Mesenchymal stem cell (in vitro differentiated cells and primary cell): ENCODE measurements at regions not wholly inside any gene's neighbourhood (a gene's known extent, or its start where the extent isn't known, plus 50 kb on each side); places are given as distances from the start of the nearest gene placed in this dataset.

ENCODE experiments used
- DNase-seq: peaks from one replicate; pipeline ENCODE4 v3.0.0-alpha.2; 2013
- H2AFZ ChIP-seq: one replicate; pipeline ENCODE4 v1.6.1; 2013; ENCODE audit warnings: low read depth, mild to moderate bottlenecking, control low read depth, inconsistent platforms, low read length, moderate library complexity
- H2AK5ac ChIP-seq: 2 replicates; pipeline ENCODE4 v1.6.1; 2013; ENCODE audit warnings: low read length, moderate library complexity, mild to moderate bottlenecking, inconsistent platforms; ENCODE audit not compliant: severe bottlenecking
- H2BK120ac ChIP-seq: one replicate; pipeline ENCODE4 v1.6.1; 2013; ENCODE audit warnings: low read depth, mild to moderate bottlenecking, inconsistent platforms, low read length, moderate library complexity
- H2BK12ac ChIP-seq, 2 experiments: one replicate each; pipeline ENCODE4 v1.6.1; 2013; ENCODE audit warnings: inconsistent platforms in 2 of 2, low read length in 2 of 2, mild to moderate bottlenecking in 2 of 2, moderate library complexity in 2 of 2, control low read depth in 1 of 2
- H2BK15ac ChIP-seq: one replicate; pipeline ENCODE4 v1.6.1; 2013; ENCODE audit warnings: mild to moderate bottlenecking, low read depth, inconsistent platforms; ENCODE audit not compliant: poor library complexity, severe bottlenecking
- H2BK5ac ChIP-seq: 2 replicates; pipeline ENCODE4 v1.6.1; 2013; ENCODE audit warnings: low read depth, mild to moderate bottlenecking, low read length, control low read depth, inconsistent platforms; ENCODE audit not compliant: poor library complexity, severe bottlenecking
- H3K14ac ChIP-seq, 2 experiments: one replicate each; pipeline ENCODE4 v1.6.1; 2013; ENCODE audit warnings: inconsistent platforms in 2 of 2, low read length in 2 of 2, control low read depth in 1 of 2, mild to moderate bottlenecking in 1 of 2, moderate library complexity in 1 of 2
- H3K18ac ChIP-seq, 2 experiments: one replicate each; pipeline ENCODE4 v1.6.1; 2013; ENCODE audit warnings: inconsistent platforms in 2 of 2, low read length in 2 of 2, control low read depth in 1 of 2, low read depth in 1 of 2, mild to moderate bottlenecking in 1 of 2
- H3K23ac ChIP-seq, 2 experiments: one replicate each; pipeline ENCODE4 v1.6.1; 2013; ENCODE audit warnings: inconsistent platforms in 2 of 2, low read length in 2 of 2, mild to moderate bottlenecking in 2 of 2, moderate library complexity in 2 of 2, control low read depth in 1 of 2
- H3K27ac ChIP-seq: 2 replicates; pipeline ENCODE4 v1.5.1; 2013; ENCODE audit warnings: mild to moderate bottlenecking, moderate library complexity, low read length, control low read depth, inconsistent platforms; ENCODE audit not compliant: poor library complexity, severe bottlenecking
- H3K27me3 ChIP-seq, 2 experiments: 2 replicates each; pipeline versions ENCODE4 v1.6.1 to v1.7.0; 2013; ENCODE audit warnings: low read length in 2 of 2, mild to moderate bottlenecking in 2 of 2, moderate library complexity in 2 of 2, control low read depth in 1 of 2, inconsistent platforms in 1 of 2; ENCODE audit not compliant: control insufficient read depth in 1 of 2, insufficient read depth in 1 of 2
- H3K36me3 ChIP-seq, 2 experiments: 2 replicates each; pipeline versions ENCODE4 v1.6.1 to v1.7.0; 2013; ENCODE audit warnings: low read length in 2 of 2, control low read depth in 1 of 2, inconsistent platforms in 1 of 2, low read depth in 1 of 2, mild to moderate bottlenecking in 1 of 2; ENCODE audit not compliant: insufficient read depth in 2 of 2, control insufficient read depth in 1 of 2
- H3K4ac ChIP-seq, 2 experiments: one replicate each; pipeline ENCODE4 v1.6.1; 2013; ENCODE audit warnings: inconsistent platforms in 2 of 2, low read length in 2 of 2, mild to moderate bottlenecking in 2 of 2, moderate library complexity in 2 of 2, control low read depth in 1 of 2, low read depth in 1 of 2
- H3K4me1 ChIP-seq: 2 replicates; pipeline ENCODE4 v1.6.1; 2013; ENCODE audit warnings: low read depth, low read length, control low read depth; ENCODE audit not compliant: control insufficient read depth, insufficient read depth
- H3K4me2 ChIP-seq: 2 replicates; pipeline ENCODE4 v1.6.1; 2013; ENCODE audit warnings: low read length, mild to moderate bottlenecking, inconsistent platforms; ENCODE audit not compliant: poor library complexity, severe bottlenecking
- H3K4me3 ChIP-seq, 2 experiments: 2 replicates each; pipeline versions ENCODE4 v1.5.1 to v1.7.0; 2013; ENCODE audit warnings: low read length in 2 of 2, mild to moderate bottlenecking in 2 of 2, control low read depth in 1 of 2, low read depth in 1 of 2; ENCODE audit not compliant: insufficient read depth in 1 of 2
- H3K79me1 ChIP-seq: replicated peaks from 2 replicates; pipeline ENCODE4 v1.6.1; 2013; ENCODE audit warnings: mild to moderate bottlenecking, control low read depth, low read length, inconsistent platforms; ENCODE audit not compliant: poor library complexity, severe bottlenecking
- H3K9ac ChIP-seq: 2 replicates; pipeline ENCODE4 v1.7.0; 2013; ENCODE audit warnings: mild to moderate bottlenecking, low read length, moderate library complexity
- H3K9me3 ChIP-seq: 2 replicates; pipeline ENCODE4 v1.7.0; 2013; ENCODE audit warnings: mild to moderate bottlenecking, low read length; ENCODE audit not compliant: control insufficient read depth
- H4K8ac ChIP-seq: one replicate; pipeline ENCODE4 v1.6.1; 2013; ENCODE audit warnings: inconsistent platforms, mild to moderate bottlenecking, low read length, moderate library complexity
- H4K91ac ChIP-seq: one replicate; pipeline ENCODE4 v1.6.1; 2013; ENCODE audit warnings: mild to moderate bottlenecking, low read length, inconsistent platforms
- WGBS: methylation state at CpG from one replicate; pipeline ENCODE4 v1.1.7; 2013; ENCODE audit warnings: mixed read lengths; 5-methylcytosine and 5-hydroxymethylcytosine counted together

DNA sequence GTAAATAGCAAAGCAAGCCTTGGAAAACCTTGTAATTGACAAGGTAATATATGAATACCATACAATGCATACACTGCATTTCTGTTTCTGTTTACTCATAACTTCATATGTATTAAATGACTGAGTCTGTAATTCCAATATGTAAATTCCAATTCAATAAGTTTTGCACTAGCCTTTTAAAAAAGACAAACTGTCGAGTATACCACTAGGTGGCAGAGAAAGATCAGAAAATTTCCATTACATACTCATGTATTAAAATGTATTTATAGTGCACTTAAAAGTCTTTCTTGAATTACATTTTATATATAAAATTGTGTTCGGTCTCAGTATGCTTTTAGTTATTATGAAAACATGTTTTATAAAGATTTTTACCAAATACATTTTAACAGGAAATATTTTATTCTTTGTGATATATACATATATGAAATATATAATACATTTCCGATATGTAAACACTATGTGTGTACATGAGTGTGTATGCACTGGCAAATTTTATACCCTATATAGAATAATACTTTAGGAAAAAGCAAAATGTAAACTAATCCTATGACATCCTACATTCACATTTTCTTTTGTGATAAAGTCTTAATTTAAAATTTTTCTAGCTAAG lies 216.8 kb downstream of the VGLL3 start:
- no peak overlapping the region for H3K9ac ChIP-seq
- no peak overlapping the region for H3K14ac ChIP-seq
- H3K36me3 ChIP-seq = no peaks in the 10 kb centered on the region
- H2AK5ac ChIP-seq = no peak overlapping the region
- H3K4ac ChIP-seq = no peak overlapping the region
- H2AFZ ChIP-seq = no peak overlapping the region
- no peak overlapping the region for H2BK5ac ChIP-seq
- no peak overlapping the region for H4K91ac ChIP-seq
- no peaks in the 10 kb centered on the region for H3K27me3 ChIP-seq
- H3K23ac ChIP-seq = no peak overlapping the region
- no peak overlapping the region for H2BK15ac ChIP-seq
- no peaks in the 10 kb centered on the region for H3K4me1 ChIP-seq
- H2BK12ac ChIP-seq = no peak overlapping the region
- WGBS = no CpG with 5 or more reads among the region's 3 CpGs
- H3K9me3 ChIP-seq = no peaks in the 10 kb centered on the region
- H3K18ac ChIP-seq = no peak overlapping the region
- H3K79me1 ChIP-seq = no peaks in the 10 kb centered on the region
- peak; percentile 53 for DNase-seq
- H4K8ac ChIP-seq = no peak overlapping the region
- no peak overlapping the region for H3K4me2 ChIP-seq
- H3K27ac ChIP-seq = no peak overlapping the region
- H2BK120ac ChIP-seq = no peak overlapping the region
- no peak overlapping the region for H3K4me3 ChIP-seq

DNA sequence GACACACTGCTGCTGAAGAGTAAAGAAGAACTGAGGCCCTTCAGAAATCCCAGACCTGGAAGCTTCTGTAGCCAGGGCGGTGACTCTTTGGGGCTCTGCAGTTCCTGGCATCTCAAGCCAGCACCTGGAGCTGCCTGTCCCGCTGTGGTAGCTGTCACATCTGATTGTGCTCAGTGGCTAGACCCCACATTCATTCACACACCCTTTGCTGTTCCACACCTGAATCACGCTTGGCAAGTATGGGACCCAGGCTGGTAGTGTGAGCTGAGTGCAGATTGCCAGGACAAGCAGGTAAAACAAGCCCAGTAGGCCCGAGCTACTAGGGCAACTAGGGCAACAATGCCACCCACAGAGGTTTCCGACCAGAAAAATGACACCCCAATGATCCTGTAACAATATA lies 218.2 kb downstream of the VGLL3 start:
- H3K23ac ChIP-seq = no peak overlapping the region

DNA sequence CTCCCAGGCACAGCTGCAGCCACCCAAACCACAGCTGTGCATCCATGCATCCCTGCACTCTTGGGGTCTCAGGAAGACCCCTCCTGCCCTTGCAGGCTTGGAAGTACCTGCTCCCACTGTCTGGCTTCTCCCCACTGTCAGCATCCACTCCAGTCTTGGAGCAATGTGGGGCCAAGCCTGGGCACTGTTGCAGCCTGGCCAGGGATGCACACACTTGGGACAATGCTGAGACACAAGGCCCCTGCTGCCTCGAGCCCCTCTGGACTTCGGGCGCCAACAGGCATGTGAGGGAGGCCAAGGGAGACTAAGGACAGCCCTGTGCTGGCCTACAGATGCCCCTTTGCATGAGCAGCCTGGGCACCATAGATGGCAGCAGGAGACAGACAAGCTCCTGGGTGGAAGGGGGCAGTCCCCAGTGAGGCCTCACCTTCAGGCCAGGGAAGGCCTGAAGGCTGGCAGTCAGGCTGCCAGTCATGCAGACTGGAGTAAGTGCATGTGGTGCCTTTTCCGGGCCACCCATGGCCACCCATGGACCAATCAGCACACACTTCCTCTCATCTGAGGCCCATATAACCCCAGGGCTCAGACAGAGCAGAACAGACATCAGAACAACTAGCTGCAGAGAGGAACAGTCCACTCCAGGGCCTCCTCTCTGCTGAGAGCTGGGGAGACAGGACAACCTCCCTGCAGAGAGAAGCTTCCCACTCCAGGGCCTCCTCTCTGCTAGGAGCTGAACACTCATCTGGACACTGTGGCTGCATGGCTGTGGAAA lies 219.0 kb downstream of the VGLL3 start:
- no peak overlapping the region for H3K4me3 ChIP-seq
- H2BK120ac ChIP-seq = no peak overlapping the region
- H3K23ac ChIP-seq = no peak overlapping the region
- no peak overlapping the region for H4K8ac ChIP-seq
- no peaks in the 10 kb centered on the region for H3K79me1 ChIP-seq
- 79% methylated on average over 4 of the region's 4 CpGs for WGBS
- H2BK15ac ChIP-seq = no peak overlapping the region
- no peak overlapping the region for H3K27ac ChIP-seq
- H4K91ac ChIP-seq = no peak overlapping the region
- H3K4me1 ChIP-seq = no peaks in the 10 kb centered on the region
- H2BK5ac ChIP-seq = no peak overlapping the region
- no peak for DNase-seq
- H2AFZ ChIP-seq = no peak overlapping the region
- no peaks in the 10 kb centered on the region for H3K27me3 ChIP-seq
- H3K4me2 ChIP-seq = no peak overlapping the region
- no peak overlapping the region for H2BK12ac ChIP-seq
- no peak overlapping the region for H3K18ac ChIP-seq
- no peaks in the 10 kb centered on the region for H3K9me3 ChIP-seq
- no peak overlapping the region for H3K14ac ChIP-seq
- H3K4ac ChIP-seq = no peak overlapping the region
- no peak overlapping the region for H3K9ac ChIP-seq
- no peak overlapping the region for H2AK5ac ChIP-seq
- H3K36me3 ChIP-seq = no peaks in the 10 kb centered on the region

More for the DNA sequence above, 218.2 kb downstream of the VGLL3 start:
- DNase-seq = no peak
- Histone ChIP-seq H2AK5ac (no peak overlapping the region), H3K4me3 (no peak overlapping the region), H4K8ac (no peak overlapping the region), H3K9me3 (no peaks in the 10 kb centered on the region), H2BK15ac (no peak overlapping the region), H3K4me1 (no peaks in the 10 kb centered on the region), H4K91ac (no peak overlapping the region), H2BK120ac (no peak overlapping the region), H3K79me1 (no peaks in the 10 kb centered on the region), H3K14ac (no peak overlapping the region), H3K27ac (no peak overlapping the region), H3K4ac (no peak overlapping the region), H2BK12ac (no peak overlapping the region), H3K36me3 (no peaks in the 10 kb centered on the region), H2BK5ac (no peak overlapping the region), H3K18ac (no peak overlapping the region), H3K9ac (no peak overlapping the region), H3K4me2 (no peak overlapping the region), H3K27me3 (no peaks in the 10 kb centered on the region), H2AFZ (no peak overlapping the region)
- whole genome bisulfite sequencing = 48% methylated on average over 3 of the region's 5 CpGs

- Histone ChIP-seq H3K4me2 (no peak overlapping the region), H4K91ac (no peak overlapping the region), H2BK15ac (no peak overlapping the region), H3K27ac (no peak overlapping the region), H2BK12ac (no peak overlapping the region), H3K4ac (no peak overlapping the region), H3K27me3 (no peaks in the 10 kb centered on the region), H3K9ac (no peak overlapping the region), H2BK5ac (no peak overlapping the region), H3K23ac (no peak overlapping the region), H2AFZ (no peak overlapping the region), H3K14ac (no peak overlapping the region), H3K18ac (no peak overlapping the region), H4K8ac (no peak overlapping the region), H3K79me1 (no peaks in the 10 kb centered on the region), H3K4me1 (no peaks in the 10 kb centered on the region), H2AK5ac (no peak overlapping the region), H2BK120ac (no peak overlapping the region), H3K9me3 (no peaks in the 10 kb centered on the region), H3K36me3 (no peaks in the 10 kb centered on the region), H3K4me3 (no peak overlapping the region)
- WGBS = 100% methylated on average over 1 of the region's 2 CpGs
- no peak for DNase-seq
Observed at GRCh38 chr3:86766331-86766730, 224.6 kb downstream of the VGLL3 start.
